Activated CD4-positive, alpha-beta T cell treated with anti-CD3 and anti-CD28 coated beads for 36 hours (primary cell): ENCODE measurements at regions not wholly inside any gene's neighbourhood (a gene's known extent, or its start where the extent isn't known, plus 50 kb on each side); places are given as distances from the start of the nearest gene placed in this dataset.

ENCODE experiments used
- ATAC-seq: fragments of 200-7000 bp; cut with Tn5 transposase; one replicate; pipeline ENCODE4 v1.10.0; 2021; ENCODE audit warnings: mild to moderate bottlenecking, moderate library complexity
- CTCF ChIA-PET: fragments of 350-600 bp; sonication (Branson Sonifier 250); formaldehyde crosslinking; loops from one replicate; lab custom pipeline; 2021; ENCODE audit warnings: antibody characterized with exemption; lab: Charles Lee
- POLR2A ChIA-PET: fragments of 350-600 bp; sonication (Branson Sonifier 250); formaldehyde crosslinking; loops from one replicate; lab custom pipeline; 2021; ENCODE audit warnings: antibody characterized with exemption, inconsistent platforms; lab: Charles Lee
- DNase-seq: peaks from one replicate; pipeline ENCODE4 v3.0.0-alpha.2; 2020
- H3K27ac Mint-ChIP-seq: one replicate; pipeline ENCODE4 v1.8.0; 2021; ENCODE audit warnings: mixed read lengths
- H3K27me3 Mint-ChIP-seq: one replicate; pipeline ENCODE4 v1.8.0; 2021; ENCODE audit warnings: mixed read lengths
- H3K36me3 Mint-ChIP-seq: one replicate; pipeline ENCODE4 v1.8.0; 2021; ENCODE audit warnings: low read depth, mixed read lengths
- H3K4me1 Mint-ChIP-seq: one replicate; pipeline ENCODE4 v1.8.0; 2021; ENCODE audit warnings: mixed read lengths
- H3K4me3 Mint-ChIP-seq: one replicate; pipeline ENCODE4 v1.8.0; 2021; ENCODE audit warnings: mild to moderate bottlenecking, moderate library complexity, mixed read lengths
- H3K9me3 Mint-ChIP-seq: one replicate; pipeline ENCODE4 v1.8.0; 2021; ENCODE audit warnings: low read depth, mixed read lengths
- intact Hi-C, 2 experiments: fragments of 100-400 bp; cut with DNase I in 1 of 2; cut with micrococcal nuclease in 1 of 2; formaldehyde crosslinking; loops; one replicate each; pipeline versions ENCODE4 v1.14.2 to v1.15.1; 2022 to 2024; cut with DNase I, micrococcal nuclease

DNA sequence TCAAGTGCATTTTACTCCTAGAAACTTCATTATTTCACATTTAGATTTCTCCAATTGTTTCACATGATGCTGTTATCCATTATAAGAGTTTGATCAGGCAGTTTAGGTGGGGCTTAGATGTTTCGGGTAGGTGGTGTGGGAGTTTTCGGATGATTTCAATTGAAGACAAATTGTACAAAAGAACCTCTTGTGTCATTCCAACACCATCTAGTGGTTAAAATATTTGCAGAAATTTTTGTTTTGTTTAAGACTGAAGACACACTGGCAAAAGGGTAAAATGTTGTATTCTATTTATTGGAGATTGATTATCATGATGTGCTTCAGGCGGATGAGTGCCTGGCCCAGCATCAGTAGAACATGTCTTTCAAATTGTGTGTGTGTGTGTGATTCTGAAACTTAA is 212.7 kb downstream of the SH3BGRL start:
- intact Hi-C loops: no loop called here
- Mint-ChIP-seq H3K27me3 (peaks cover 3% of the 10 kb centered on the region), H3K9me3 (no peaks in the 10 kb centered on the region), H3K4me1 (no peaks in the 10 kb centered on the region), H3K4me3 (no peak overlapping the region), H3K27ac (no peak overlapping the region), H3K36me3 (no peaks in the 10 kb centered on the region)
- DNase-seq: no peak
- ATAC-seq: no peak
- ChIA-PET POLR2A (no interaction called here), CTCF (no interaction called here)
